ENCODE measurements at regions not wholly inside any gene's neighbourhood (a gene's known extent, or its start where the extent isn't known, plus 50 kb on each side); places are given as distances from the start of the nearest gene placed in this dataset.

DNA sequence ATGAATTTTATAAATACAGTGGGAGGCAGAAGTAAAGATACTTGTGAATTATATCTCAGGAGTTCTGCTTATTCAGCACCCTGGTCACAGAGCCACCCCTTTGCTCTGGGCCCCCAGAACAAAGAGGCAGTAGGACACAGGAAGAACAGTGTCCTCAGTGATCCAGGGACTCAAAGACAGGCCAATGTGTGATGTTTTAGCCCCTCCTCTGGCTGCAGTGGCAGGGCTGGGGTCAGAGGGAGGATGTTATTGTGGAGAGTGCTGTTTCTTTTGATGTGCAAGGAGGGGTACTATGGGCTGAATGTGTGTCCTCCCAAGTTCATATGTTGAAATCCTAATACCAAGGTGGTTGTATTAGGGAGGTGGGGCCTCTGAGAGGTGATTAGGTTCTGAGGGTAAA is 74.1 kb upstream of the MAP3K7 start:
- Mint-ChIP-seq H3K27ac (no peak overlapping the region), H3K9me3 (peaks cover 2 to 10% (median 9%) of the 10 kb centered on the region in 7 donors), H3K4me3 (no peak overlapping the region), H3K27me3 (ENCODE audit: low read depth in 3 of 3) (peaks cover 0 to 2% (median 0%) of the 10 kb centered on the region in 3 donors), H3K36me3 (no peaks in the 10 kb centered on the region), H3K4me1 (no peaks in the 10 kb centered on the region)
- H3K9me3 ChIP-seq (replicated peaks in 1 of 2; ENCODE audit: control insufficient read depth in 1 of 2, insufficient read depth in 1 of 2, low read length in 2 of 2) = peaks cover 0 to 7% of the 10 kb centered on the region in 2 donors
- no peak overlapping the region for H3K27ac ChIP-seq (ENCODE audit: low read depth in 1 of 2, low read length in 2 of 2)
- no peaks in the 10 kb centered on the region for H3K4me1 ChIP-seq (ENCODE audit: control insufficient read depth in 1 of 2, insufficient read depth in 2 of 2, low read length in 2 of 2)
- H4K20me1 ChIP-seq (ENCODE audit: insufficient read depth, low read length) = no peaks in the 10 kb centered on the region
- intact Hi-C loops (cut with micrococcal nuclease) = no loop called here
- DNase-seq = no peak
- no peak overlapping the region for H3K9ac ChIP-seq (ENCODE audit: insufficient read depth, low read length, poor library complexity, severe bottlenecking)
- H3K4me3 ChIP-seq (replicated peaks in 1 of 3; ENCODE audit: low read depth in 2 of 3, low read length in 3 of 3) = no peak overlapping the region
- H3K27me3 ChIP-seq (ENCODE audit: control insufficient read depth in 2 of 2, insufficient read depth in 2 of 2, low read length in 2 of 2) = no peaks in the 10 kb centered on the region
- no peak overlapping the region for H2AFZ ChIP-seq (ENCODE audit: insufficient read depth, low read depth, low read length, poor library complexity, severe bottlenecking)
- no peaks in the 10 kb centered on the region for H3K36me3 ChIP-seq (replicated peaks in 1 of 2; ENCODE audit: control insufficient read depth in 1 of 2, insufficient read depth in 2 of 2, low read length in 2 of 2)
- no peak overlapping the region for H3K4me2 ChIP-seq (replicated peaks; ENCODE audit: extremely low read depth, low read length, poor library complexity, severe bottlenecking)
- no peak for TF ChIP-seq CTCF (IDR thresholded peaks at IDR 0.05)
- no peaks in the 10 kb centered on the region for H3K79me2 ChIP-seq (ENCODE audit: insufficient read depth, low read length)

- H4K20me1 ChIP-seq (ENCODE audit: insufficient read depth, low read length) = no peaks in the 10 kb centered on the region
- no peak overlapping the region for H2AFZ ChIP-seq (ENCODE audit: insufficient read depth, low read depth, low read length, poor library complexity, severe bottlenecking)
- H3K27me3 ChIP-seq (ENCODE audit: control insufficient read depth in 2 of 2, insufficient read depth in 2 of 2, low read length in 2 of 2) = no peaks in the 10 kb centered on the region
- H3K4me1 ChIP-seq (ENCODE audit: control insufficient read depth in 1 of 2, insufficient read depth in 2 of 2, low read length in 2 of 2) = no peaks in the 10 kb centered on the region
- intact Hi-C loops (cut with micrococcal nuclease) = no loop called here
- peaks cover 0 to 7% of the 10 kb centered on the region in 2 donors for H3K9me3 ChIP-seq (replicated peaks in 1 of 2; ENCODE audit: control insufficient read depth in 1 of 2, insufficient read depth in 1 of 2, low read length in 2 of 2)
- DNase-seq = no peak
- H3K36me3 Mint-ChIP-seq = no peaks in the 10 kb centered on the region
- no peak overlapping the region for H3K4me2 ChIP-seq (replicated peaks; ENCODE audit: extremely low read depth, low read length, poor library complexity, severe bottlenecking)
- no peak overlapping the region for H3K27ac Mint-ChIP-seq
- 95% methylated on average over 4 of the region's 5 CpGs for WGBS (ENCODE audit: insufficient coverage)
- H3K9me3 Mint-ChIP-seq = peaks cover 2 to 12% (median 7%) of the 10 kb centered on the region in 7 donors
- H3K79me2 ChIP-seq (ENCODE audit: insufficient read depth, low read length) = no peaks in the 10 kb centered on the region
- H3K4me3 ChIP-seq (replicated peaks in 1 of 3; ENCODE audit: low read depth in 2 of 3, low read length in 3 of 3) = no peak overlapping the region
- no peak overlapping the region for H3K4me3 Mint-ChIP-seq
- H3K27me3 Mint-ChIP-seq (ENCODE audit: low read depth in 3 of 3) = peaks cover 2 to 3% (median 2%) of the 10 kb centered on the region in 3 donors
- TF ChIP-seq CTCF (IDR thresholded peaks at IDR 0.05) = no peak
- H3K36me3 ChIP-seq (replicated peaks in 1 of 2; ENCODE audit: control insufficient read depth in 1 of 2, insufficient read depth in 2 of 2, low read length in 2 of 2) = no peaks in the 10 kb centered on the region
- no peak overlapping the region for H3K27ac ChIP-seq (ENCODE audit: low read depth in 1 of 2, low read length in 2 of 2)
- no peak overlapping the region for H3K9ac ChIP-seq (ENCODE audit: insufficient read depth, low read length, poor library complexity, severe bottlenecking)
- H3K4me1 Mint-ChIP-seq = no peaks in the 10 kb centered on the region
These were observed 71.6 kb upstream of the MAP3K7 start for GRCh38 chr6:90658497-90658896.
